ENCODE measurements at regions not wholly inside any gene's neighbourhood (a gene's known extent, or its start where the extent isn't known, plus 50 kb on each side); places are given as distances from the start of the nearest gene placed in this dataset.

DNA sequence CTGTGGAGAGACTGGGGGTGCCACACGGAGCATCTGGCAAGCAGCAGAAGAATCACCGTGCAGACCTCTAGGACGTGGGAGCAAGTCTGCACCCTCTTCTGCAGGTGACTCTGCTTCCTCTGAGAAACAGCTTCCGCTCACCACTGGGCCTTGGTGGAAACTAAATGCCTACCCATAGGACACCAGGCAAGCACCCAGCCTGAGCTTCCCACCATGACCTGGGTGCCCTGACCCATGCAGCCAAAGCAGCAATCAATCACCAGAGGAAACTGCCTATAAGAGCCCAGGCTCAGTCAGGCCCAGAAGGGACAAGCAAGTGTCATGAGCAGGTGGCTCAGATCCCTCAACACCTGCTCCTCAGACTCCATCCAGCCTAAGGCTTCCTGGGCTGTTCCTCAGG lies 63.4 kb downstream of the IGLL5 start:
- Histone ChIP-seq H3K79me2 (ENCODE audit: control insufficient read depth, insufficient read depth, low read length) (no peaks in the 10 kb centered on the region), H3K4me3 (replicated peaks in 1 of 4; ENCODE audit: control extremely low read depth in 1 of 4, insufficient read depth in 1 of 4, low read depth in 3 of 4, low read length in 4 of 4) (no peak overlapping the region), H3K36me3 (ENCODE audit: control insufficient read depth, insufficient read depth, low read length) (no peaks in the 10 kb centered on the region), H2AFZ (ENCODE audit: low read length) (no peak overlapping the region), H3K27ac (ENCODE audit: insufficient read depth, low read length) (no peak overlapping the region), H3K9me3 (ENCODE audit: control insufficient read depth, insufficient read depth, low read depth, low read length) (no peaks in the 10 kb centered on the region), H4K20me1 (ENCODE audit: control insufficient read depth, extremely low read depth, insufficient read depth, low read length) (no peaks in the 10 kb centered on the region), H3K9ac (ENCODE audit: insufficient read depth, low read length) (no peak overlapping the region), H3K4me2 (ENCODE audit: extremely low read depth, insufficient read depth, low read length) (no peak overlapping the region), H3K27me3 (ENCODE audit: control insufficient read depth, insufficient read depth, low read length) (peaks cover 5% of the 10 kb centered on the region), H3K4me1 (ENCODE audit: control insufficient read depth, extremely low read depth, insufficient read depth, low read length) (no peaks in the 10 kb centered on the region)
- TF ChIP-seq CTCF (conservative IDR thresholded peaks at IDR 0.05 in 1 of 2, IDR thresholded peaks at IDR 0.05 in 1 of 2; ENCODE audit: low read depth in 1 of 2, low read length in 2 of 2), result no peak
- no peak for TF ChIP-seq EZH2 (IDR thresholded peaks at IDR 0.05; ENCODE audit: low read length, missing control alignments)
- DNase-seq (ENCODE audit: low read depth in 2 of 2), result no peak

DNA sequence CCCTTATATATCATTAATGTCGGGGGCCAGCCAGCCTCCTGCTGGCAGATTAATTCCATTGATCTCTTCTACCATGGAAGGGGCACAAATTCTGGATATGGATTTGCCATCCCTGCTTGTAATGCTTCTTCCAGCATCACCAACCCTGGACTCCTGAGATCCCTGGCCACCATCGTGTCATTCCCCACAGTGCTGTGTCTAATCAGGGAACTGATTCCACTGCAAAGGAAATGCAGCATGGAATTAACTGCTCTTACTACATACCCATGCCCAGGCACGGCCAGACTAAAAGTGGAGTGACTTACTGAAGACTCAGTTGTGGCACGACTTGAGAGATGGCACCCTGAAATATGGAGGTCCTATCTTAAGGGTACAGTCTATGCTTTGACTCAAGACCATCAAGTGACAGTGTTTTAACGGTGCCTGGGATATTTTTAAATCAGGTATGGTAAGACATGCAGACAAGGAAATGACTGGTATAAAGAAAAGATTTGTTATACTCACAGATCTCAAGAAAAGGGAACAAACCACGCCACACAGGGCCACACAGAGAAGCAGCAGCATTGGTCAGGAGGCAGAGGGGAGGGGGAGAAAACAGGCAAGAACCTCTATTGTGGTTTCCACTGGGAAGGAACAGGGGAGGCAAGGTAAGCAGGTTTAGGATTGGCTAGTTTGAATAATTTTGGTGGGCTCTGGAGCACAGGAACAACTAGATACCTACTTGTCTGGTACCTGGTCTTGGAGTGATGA lies 65.1 kb downstream of the IGLL5 start:
- no peak for TF ChIP-seq CTCF (conservative IDR thresholded peaks at IDR 0.05 in 1 of 2, IDR thresholded peaks at IDR 0.05 in 1 of 2; ENCODE audit: low read depth in 1 of 2, low read length in 2 of 2)
- TF ChIP-seq EZH2 (IDR thresholded peaks at IDR 0.05; ENCODE audit: low read length, missing control alignments), result no peak
- Histone ChIP-seq H3K27me3 (ENCODE audit: control insufficient read depth, insufficient read depth, low read length) (peaks cover 5% of the 10 kb centered on the region), H3K9ac (ENCODE audit: insufficient read depth, low read length) (no peak overlapping the region), H3K4me3 (replicated peaks in 1 of 4; ENCODE audit: control extremely low read depth in 1 of 4, insufficient read depth in 1 of 4, low read depth in 3 of 4, low read length in 4 of 4) (no peak overlapping the region), H3K27ac (ENCODE audit: insufficient read depth, low read length) (no peak overlapping the region), H3K79me2 (ENCODE audit: control insufficient read depth, insufficient read depth, low read length) (no peaks in the 10 kb centered on the region), H3K4me2 (ENCODE audit: extremely low read depth, insufficient read depth, low read length) (no peak overlapping the region), H4K20me1 (ENCODE audit: control insufficient read depth, extremely low read depth, insufficient read depth, low read length) (no peaks in the 10 kb centered on the region), H3K9me3 (ENCODE audit: control insufficient read depth, insufficient read depth, low read depth, low read length) (no peaks in the 10 kb centered on the region), H3K36me3 (ENCODE audit: control insufficient read depth, insufficient read depth, low read length) (no peaks in the 10 kb centered on the region), H3K4me1 (ENCODE audit: control insufficient read depth, extremely low read depth, insufficient read depth, low read length) (no peaks in the 10 kb centered on the region), H2AFZ (ENCODE audit: low read length) (no peak overlapping the region)
- DNase-seq (ENCODE audit: low read depth in 2 of 2), result no peak

DNA sequence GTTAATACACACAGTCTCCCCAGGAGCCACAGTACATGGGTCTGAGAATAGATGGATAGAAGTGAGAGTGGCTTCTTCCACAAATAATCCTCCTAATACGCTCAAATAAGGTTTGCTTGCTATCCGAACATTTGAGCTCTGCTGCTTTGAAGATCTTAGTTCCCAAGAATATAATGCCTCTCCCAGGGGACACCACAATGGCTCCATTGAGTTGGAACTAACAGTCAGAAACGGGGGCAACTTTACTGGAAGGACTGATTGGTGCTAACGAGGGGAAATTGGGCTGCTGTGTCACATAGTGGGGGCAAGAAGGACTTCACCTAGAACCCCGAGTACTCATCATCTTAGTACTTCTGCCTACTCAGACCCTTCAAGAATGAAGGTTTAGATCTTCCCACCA lies 66.2 kb downstream of the IGLL5 start:
- Histone ChIP-seq H3K4me1 (ENCODE audit: control insufficient read depth, extremely low read depth, insufficient read depth, low read length) (no peaks in the 10 kb centered on the region), H3K36me3 (ENCODE audit: control insufficient read depth, insufficient read depth, low read length) (no peaks in the 10 kb centered on the region), H3K4me2 (ENCODE audit: extremely low read depth, insufficient read depth, low read length) (no peak overlapping the region), H2AFZ (ENCODE audit: low read length) (no peak overlapping the region), H3K79me2 (ENCODE audit: control insufficient read depth, insufficient read depth, low read length) (no peaks in the 10 kb centered on the region), H4K20me1 (ENCODE audit: control insufficient read depth, extremely low read depth, insufficient read depth, low read length) (no peaks in the 10 kb centered on the region), H3K9me3 (ENCODE audit: control insufficient read depth, insufficient read depth, low read depth, low read length) (no peaks in the 10 kb centered on the region), H3K27me3 (ENCODE audit: control insufficient read depth, insufficient read depth, low read length) (peaks cover 5% of the 10 kb centered on the region), H3K9ac (ENCODE audit: insufficient read depth, low read length) (no peak overlapping the region), H3K27ac (ENCODE audit: insufficient read depth, low read length) (no peak overlapping the region), H3K4me3 (replicated peaks in 1 of 4; ENCODE audit: control extremely low read depth in 1 of 4, insufficient read depth in 1 of 4, low read depth in 3 of 4, low read length in 4 of 4) (no peak overlapping the region)
- DNase-seq (ENCODE audit: low read depth in 2 of 2), result no peak
- no peak for TF ChIP-seq EZH2 (IDR thresholded peaks at IDR 0.05; ENCODE audit: low read length, missing control alignments)
- no peak for TF ChIP-seq CTCF (conservative IDR thresholded peaks at IDR 0.05 in 1 of 2, IDR thresholded peaks at IDR 0.05 in 1 of 2; ENCODE audit: low read depth in 1 of 2, low read length in 2 of 2)

Data from fibroblast of lung (primary cell).